ENCODE measurements at regions not wholly inside any gene's neighbourhood (a gene's known extent, or its start where the extent isn't known, plus 50 kb on each side); places are given as distances from the start of the nearest gene placed in this dataset.

- intact Hi-C loops (cut with DNase I), result no loop called here
- no peaks in the 10 kb centered on the region for H3K4me1 ChIP-seq (ENCODE audit: control insufficient read depth, insufficient read depth, low read length)
- H3K4me3 ChIP-seq (ENCODE audit: low read length), result no peak overlapping the region
- ATAC-seq, result no peak
- WGBS, result 80% methylated on average over 3 of the region's 3 CpGs
- no peaks in the 10 kb centered on the region for H3K27me3 ChIP-seq (ENCODE audit: control insufficient read depth, insufficient read depth)
- no peak overlapping the region for H3K27ac ChIP-seq (ENCODE audit: low read length)
- DNase-seq, result no peak
- no peaks in the 10 kb centered on the region for H3K9me3 ChIP-seq (ENCODE audit: control insufficient read depth, low read length)
Measured at GRCh38 chr1:106677181-106677580, 379.3 kb upstream of the PRMT6 start.

- no peak for ATAC-seq
Measured at GRCh38 chr1:106677721-106678120, 378.8 kb upstream of the PRMT6 start.

GRCh38 chr1:106678279-106679050 lies 378.0 kb upstream of the PRMT6 start:
- Histone ChIP-seq H3K27me3 (ENCODE audit: control insufficient read depth, insufficient read depth) (no peaks in the 10 kb centered on the region), H3K4me3 (ENCODE audit: low read length) (no peak overlapping the region), H3K9me3 (ENCODE audit: control insufficient read depth, low read length) (no peaks in the 10 kb centered on the region), H3K4me1 (ENCODE audit: control insufficient read depth, insufficient read depth, low read length) (no peaks in the 10 kb centered on the region), H3K27ac (ENCODE audit: low read length) (no peak overlapping the region)
- ATAC-seq, result no peak
- WGBS, result 83% methylated on average over 3 of the region's 3 CpGs
- no peak for DNase-seq
- intact Hi-C loops (cut with DNase I), result no loop called here

More at GRCh38 chr1:106677721-106678120, 378.8 kb upstream of the PRMT6 start:
- DNase-seq, result no peak
- WGBS, result 54% methylated on average over 3 of the region's 3 CpGs
- no peak overlapping the region for H3K27ac ChIP-seq (ENCODE audit: low read length)
- no peaks in the 10 kb centered on the region for H3K27me3 ChIP-seq (ENCODE audit: control insufficient read depth, insufficient read depth)
- no peak overlapping the region for H3K4me3 ChIP-seq (ENCODE audit: low read length)
- intact Hi-C loops (cut with DNase I), result no loop called here
- no peaks in the 10 kb centered on the region for H3K4me1 ChIP-seq (ENCODE audit: control insufficient read depth, insufficient read depth, low read length)
- H3K9me3 ChIP-seq (ENCODE audit: control insufficient read depth, low read length), result no peaks in the 10 kb centered on the region

GRCh38 chr1:106680216-106680615 lies 376.3 kb upstream of the PRMT6 start:
- H3K4me1 ChIP-seq (ENCODE audit: control insufficient read depth, insufficient read depth, low read length), result no peaks in the 10 kb centered on the region
- DNase-seq (no peak), ATAC-seq (no peak)
- H3K4me3 ChIP-seq (ENCODE audit: low read length), result no peak overlapping the region
- no peaks in the 10 kb centered on the region for H3K9me3 ChIP-seq (ENCODE audit: control insufficient read depth, low read length)
- WGBS, result 84% methylated on average over 1 of the region's 1 CpG
- intact Hi-C loops (cut with DNase I), result no loop called here
- H3K27ac ChIP-seq (ENCODE audit: low read length), result no peak overlapping the region
- no peaks in the 10 kb centered on the region for H3K27me3 ChIP-seq (ENCODE audit: control insufficient read depth, insufficient read depth)

GRCh38 chr1:106680776-106681344 lies 375.6 kb upstream of the PRMT6 start:
- 29% methylated on average over 4 of the region's 4 CpGs for WGBS
- Histone ChIP-seq H3K27ac (ENCODE audit: low read length) (no peak overlapping the region), H3K27me3 (ENCODE audit: control insufficient read depth, insufficient read depth) (no peaks in the 10 kb centered on the region), H3K4me3 (ENCODE audit: low read length) (no peak overlapping the region), H3K9me3 (ENCODE audit: control insufficient read depth, low read length) (no peaks in the 10 kb centered on the region), H3K4me1 (ENCODE audit: control insufficient read depth, insufficient read depth, low read length) (no peaks in the 10 kb centered on the region)
- intact Hi-C loops (cut with DNase I), result no loop called here
- ATAC-seq, result no peak
- DNase-seq, result no peak

GRCh38 chr1:106681939-106682522 lies 374.4 kb upstream of the PRMT6 start:
- no peak for DNase-seq
- H3K9me3 ChIP-seq (ENCODE audit: control insufficient read depth, low read length), result no peaks in the 10 kb centered on the region
- intact Hi-C loops (cut with DNase I), result no loop called here
- H3K27ac ChIP-seq (ENCODE audit: low read length), result no peak overlapping the region
- WGBS, result 74% methylated on average over 3 of the region's 3 CpGs
- H3K4me1 ChIP-seq (ENCODE audit: control insufficient read depth, insufficient read depth, low read length), result no peaks in the 10 kb centered on the region
- H3K4me3 ChIP-seq (ENCODE audit: low read length), result no peak overlapping the region
- no peaks in the 10 kb centered on the region for H3K27me3 ChIP-seq (ENCODE audit: control insufficient read depth, insufficient read depth)
- no peak for ATAC-seq

GRCh38 chr1:106688446-106688845 lies 368.0 kb upstream of the PRMT6 start:
- 35% methylated on average over 3 of the region's 3 CpGs for WGBS

GRCh38 chr1:106698660-106699059 lies 357.8 kb upstream of the PRMT6 start:
- H3K27ac ChIP-seq (ENCODE audit: low read length), result no peak overlapping the region
- H3K27me3 ChIP-seq (ENCODE audit: control insufficient read depth, insufficient read depth), result no peaks in the 10 kb centered on the region
- intact Hi-C loops (cut with DNase I), result no loop called here
- ATAC-seq, result no peak
- DNase-seq, result no peak
- no peaks in the 10 kb centered on the region for H3K9me3 ChIP-seq (ENCODE audit: control insufficient read depth, low read length)
- no peaks in the 10 kb centered on the region for H3K4me1 ChIP-seq (ENCODE audit: control insufficient read depth, insufficient read depth, low read length)
- no peak overlapping the region for H3K4me3 ChIP-seq (ENCODE audit: low read length)

More at GRCh38 chr1:106688446-106688845, 368.0 kb upstream of the PRMT6 start:
- DNase-seq, result no peak
- Histone ChIP-seq H3K27ac (ENCODE audit: low read length) (no peak overlapping the region), H3K9me3 (ENCODE audit: control insufficient read depth, low read length) (no peaks in the 10 kb centered on the region), H3K4me1 (ENCODE audit: control insufficient read depth, insufficient read depth, low read length) (no peaks in the 10 kb centered on the region), H3K27me3 (ENCODE audit: control insufficient read depth, insufficient read depth) (no peaks in the 10 kb centered on the region), H3K4me3 (ENCODE audit: low read length) (no peak overlapping the region)
- intact Hi-C loops (cut with DNase I), result no loop called here
- no peak for ATAC-seq

GRCh38 chr1:106699433-106699832 lies 357.0 kb upstream of the PRMT6 start:
- no peak overlapping the region for H3K27ac ChIP-seq (ENCODE audit: low read length)
- ATAC-seq (no peak), DNase-seq (no peak)
- intact Hi-C loops (cut with DNase I), result no loop called here
- no peak overlapping the region for H3K4me3 ChIP-seq (ENCODE audit: low read length)
- no peaks in the 10 kb centered on the region for H3K4me1 ChIP-seq (ENCODE audit: control insufficient read depth, insufficient read depth, low read length)
- no peaks in the 10 kb centered on the region for H3K27me3 ChIP-seq (ENCODE audit: control insufficient read depth, insufficient read depth)
- H3K9me3 ChIP-seq (ENCODE audit: control insufficient read depth, low read length), result no peaks in the 10 kb centered on the region

- Histone ChIP-seq H3K9me3 (ENCODE audit: control insufficient read depth, low read length) (no peaks in the 10 kb centered on the region), H3K27ac (ENCODE audit: low read length) (no peak overlapping the region), H3K27me3 (ENCODE audit: control insufficient read depth, insufficient read depth) (no peaks in the 10 kb centered on the region), H3K4me3 (ENCODE audit: low read length) (no peak overlapping the region), H3K4me1 (ENCODE audit: control insufficient read depth, insufficient read depth, low read length) (no peaks in the 10 kb centered on the region)
- ATAC-seq (no peak), DNase-seq (no peak)
- intact Hi-C loops (cut with DNase I), result no loop called here
Measured at GRCh38 chr1:106700211-106700610, 356.3 kb upstream of the PRMT6 start.

GRCh38 chr1:106705971-106706370 lies 350.5 kb upstream of the PRMT6 start:
- DNase-seq (no peak), ATAC-seq (no peak)
- no peaks in the 10 kb centered on the region for H3K9me3 ChIP-seq (ENCODE audit: control insufficient read depth, low read length)
- intact Hi-C loops (cut with DNase I), result no loop called here
- no peaks in the 10 kb centered on the region for H3K27me3 ChIP-seq (ENCODE audit: control insufficient read depth, insufficient read depth)
- H3K4me3 ChIP-seq (ENCODE audit: low read length), result no peak overlapping the region
- H3K4me1 ChIP-seq (ENCODE audit: control insufficient read depth, insufficient read depth, low read length), result no peaks in the 10 kb centered on the region
- no peak overlapping the region for H3K27ac ChIP-seq (ENCODE audit: low read length)
